MCF 10A (cell line): ENCODE measurements at regions not wholly inside any gene's neighbourhood (a gene's known extent, or its start where the extent isn't known, plus 50 kb on each side); places are given as distances from the start of the nearest gene placed in this dataset.

Experiments
- BruUV-seq: library from RNA; stranded (reverse); fragments of 400-500 nt; replicated peaks from 2 replicates; lab custom pipeline; 2021; lab: Mats Ljungman, UMichigan
- CTCF ChIA-PET: fragments of 300-600 bp; sonication (Branson Sonifier 250); formaldehyde crosslinking; extraction: SDS; loops from one replicate; lab custom pipeline; 2021; ENCODE audit warnings: antibody characterized with exemption, inconsistent platforms; lab: Yijun Ruan, JAX
- POLR2A ChIA-PET: fragments of 300-600, 350-650 bp; sonication (Branson Sonifier 250); formaldehyde crosslinking; extraction: SDS; loops from one replicate; lab custom pipeline; 2020; ENCODE audit warnings: antibody characterized with exemption, inconsistent platforms; lab: Yijun Ruan, JAX
- DNase-seq: peaks from one replicate; pipeline ENCODE4 v3.0.0-alpha.2; 2018; ENCODE audit not compliant: unreplicated experiment
- H3K27ac Mint-ChIP-seq: one replicate; pipeline ENCODE4 v1.8.0; 2022; ENCODE audit warnings: mild to moderate bottlenecking, low read depth, mixed read lengths; ENCODE audit not compliant: unreplicated experiment
- H3K27me3 Mint-ChIP-seq: one replicate; pipeline ENCODE4 v1.8.0; 2022; ENCODE audit warnings: mixed read lengths; ENCODE audit not compliant: insufficient read depth, unreplicated experiment
- H3K36me3 Mint-ChIP-seq: one replicate; pipeline ENCODE4 v1.8.0; 2022; ENCODE audit warnings: mild to moderate bottlenecking, moderate library complexity, mixed read lengths; ENCODE audit not compliant: insufficient read depth, unreplicated experiment
- H3K4me1 Mint-ChIP-seq: one replicate; pipeline ENCODE4 v1.8.0; 2022; ENCODE audit warnings: mixed read lengths; ENCODE audit not compliant: insufficient read depth, unreplicated experiment
- H3K4me3 Mint-ChIP-seq: one replicate; pipeline ENCODE4 v1.8.0; 2022; ENCODE audit warnings: mild to moderate bottlenecking, moderate library complexity, mixed read lengths; ENCODE audit not compliant: unreplicated experiment
- H3K9me3 Mint-ChIP-seq: one replicate; pipeline ENCODE4 v1.8.0; 2022; ENCODE audit warnings: mixed read lengths; ENCODE audit not compliant: unreplicated experiment
- CTCF ChIP-seq: fragments of 200-600 bp; IDR thresholded peaks from one replicate; pipeline ENCODE4 v1.8.0; 2022; ENCODE audit warnings: antibody characterized with exemption, mild to moderate bottlenecking; ENCODE audit not compliant: unreplicated experiment
- intact Hi-C: fragments of 100-400 bp; cut with micrococcal nuclease; formaldehyde crosslinking; loops from 2 replicates; pipeline ENCODE4 v1.14.1; 2022

GRCh38 chr2:59774821-59775433 is 778.5 kb downstream of the BCL11A start:
- Mint-ChIP-seq H3K36me3 (no peaks in the 10 kb centered on the region), H3K27me3 (no peaks in the 10 kb centered on the region), H3K4me3 (no peak overlapping the region), H3K4me1 (no peaks in the 10 kb centered on the region), H3K9me3 (no peaks in the 10 kb centered on the region), H3K27ac (no peak overlapping the region)
- ChIA-PET POLR2A (no interaction called here), CTCF (no interaction called here)
- no peak for TF ChIP-seq CTCF
- intact Hi-C loops = no loop called here
- no TSS peak for BruUV-seq
- DNase-seq = no peak

GRCh38 chr2:59770651-59771050 is 782.8 kb downstream of the BCL11A start:
- intact Hi-C loops = no loop called here
- DNase-seq = no peak
- TF ChIP-seq CTCF = no peak
- no TSS peak for BruUV-seq
- POLR2A ChIA-PET = no interaction called here
- H3K27ac Mint-ChIP-seq = no peak overlapping the region
- CTCF ChIA-PET = no interaction called here
- H3K27me3 Mint-ChIP-seq = no peaks in the 10 kb centered on the region
- no peaks in the 10 kb centered on the region for H3K4me1 Mint-ChIP-seq
- no peak overlapping the region for H3K4me3 Mint-ChIP-seq
- no peaks in the 10 kb centered on the region for H3K9me3 Mint-ChIP-seq
- H3K36me3 Mint-ChIP-seq = no peaks in the 10 kb centered on the region

GRCh38 chr2:59761966-59762365 is 791.5 kb downstream of the BCL11A start:
- intact Hi-C loops = no loop called here
- H3K27ac Mint-ChIP-seq = no peak overlapping the region
- H3K4me1 Mint-ChIP-seq = no peaks in the 10 kb centered on the region
- no peaks in the 10 kb centered on the region for H3K27me3 Mint-ChIP-seq
- POLR2A ChIA-PET = interaction anchor here (0.6 to 1.1 kb wide), 2 partner anchors 10 to 420 kb away, joined by 3 read pairs; no protein-coding TSS in a partner anchor
- H3K4me3 Mint-ChIP-seq = no peak overlapping the region
- H3K36me3 Mint-ChIP-seq = no peaks in the 10 kb centered on the region
- H3K9me3 Mint-ChIP-seq = no peaks in the 10 kb centered on the region
- no peak for DNase-seq
- BruUV-seq = no TSS peak
- TF ChIP-seq CTCF = no peak
- CTCF ChIA-PET = no interaction called here

- intact Hi-C loops = no loop called here
- no peaks in the 10 kb centered on the region for H3K36me3 Mint-ChIP-seq
- H3K9me3 Mint-ChIP-seq = no peaks in the 10 kb centered on the region
- H3K4me3 Mint-ChIP-seq = no peak overlapping the region
- POLR2A ChIA-PET = interaction anchor here (0.6 to 0.8 kb wide), 2 partner anchors 24 to 31 kb away, joined by 3 read pairs; no protein-coding TSS in a partner anchor
- peaks cover 6% of the 10 kb centered on the region for H3K4me1 Mint-ChIP-seq
- CTCF ChIA-PET = no interaction called here
- no peak overlapping the region for H3K27ac Mint-ChIP-seq
- no peak for TF ChIP-seq CTCF
- DNase-seq = no peak
- H3K27me3 Mint-ChIP-seq = no peaks in the 10 kb centered on the region
- no TSS peak for BruUV-seq
These were observed 797.3 kb downstream of the BCL11A start for GRCh38 chr2:59756150-59756549.
